GM12872 (cell line): ENCODE measurements at regions not wholly inside any gene's neighbourhood (a gene's known extent, or its start where the extent isn't known, plus 50 kb on each side); places are given as distances from the start of the nearest gene placed in this dataset.

Experiments
- CTCF ChIP-seq: IDR thresholded peaks from 3 replicates; pipeline ENCODE4 v1.5.1; 2011; ENCODE audit warnings: low read depth, mild to moderate bottlenecking, low read length, moderate library complexity; ENCODE audit not compliant: insufficient read depth

GRCh38 chr2:147037048-147037447, 807.8 kb upstream of the ACVR2A start:
- no peak for TF ChIP-seq CTCF

- TF ChIP-seq CTCF = no peak
Observed at GRCh38 chr2:147033044-147033443, 811.8 kb upstream of the ACVR2A start.

DNA sequence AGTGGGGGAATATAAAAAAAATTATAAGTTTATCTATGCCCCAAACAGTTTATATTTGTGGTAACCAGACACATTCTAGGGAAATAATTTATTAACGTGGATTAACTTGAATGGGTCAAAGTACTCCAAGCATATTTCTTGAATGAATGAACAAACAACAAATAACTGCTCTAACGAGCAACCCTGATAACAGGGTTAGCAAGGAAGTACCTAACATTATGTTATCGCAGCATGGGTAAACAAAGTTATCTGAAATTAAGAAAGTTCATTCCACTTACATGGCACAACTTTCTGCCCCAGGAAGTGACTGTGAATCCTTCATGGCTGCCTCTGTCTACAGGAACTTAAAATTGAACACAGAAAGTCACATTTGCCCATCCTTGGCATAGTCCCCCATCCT, 812.9 kb upstream of the ACVR2A start:
- no peak for TF ChIP-seq CTCF

GRCh38 chr2:147030966-147031720, 813.7 kb upstream of the ACVR2A start:
- no peak for TF ChIP-seq CTCF

- no peak for TF ChIP-seq CTCF
Observed at GRCh38 chr2:147027436-147027835, 817.4 kb upstream of the ACVR2A start.

DNA sequence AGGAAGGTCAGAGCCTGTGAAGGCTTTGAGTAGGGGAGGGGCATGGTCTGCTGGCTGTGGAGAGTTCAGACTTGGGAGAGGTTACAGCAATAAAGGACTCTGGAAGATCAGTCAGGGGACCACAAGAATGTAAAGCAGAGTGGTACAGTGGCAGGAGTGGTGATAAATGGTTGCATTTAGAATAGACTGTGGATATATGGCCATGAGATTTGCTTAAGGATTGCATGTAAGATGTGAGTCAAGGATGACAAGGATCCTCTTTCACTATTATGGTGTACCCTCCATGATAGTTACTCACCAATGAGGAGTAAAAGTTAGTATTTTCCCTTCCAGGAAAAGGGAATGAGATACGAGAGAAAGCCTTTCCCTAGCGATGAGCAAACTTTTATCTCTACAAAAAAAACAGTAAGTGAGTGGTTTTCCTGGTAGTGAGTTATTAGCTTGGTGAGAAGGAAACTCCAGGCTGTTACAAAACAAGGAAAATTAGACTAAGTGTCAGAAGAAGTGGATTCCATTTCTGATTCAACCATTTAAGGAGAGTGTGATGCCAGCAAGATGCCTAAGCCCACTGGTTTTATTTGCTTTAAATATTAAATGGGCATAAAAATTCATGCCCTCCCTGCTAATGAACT, 818.0 kb upstream of the ACVR2A start:
- TF ChIP-seq CTCF = no peak

- no peak for TF ChIP-seq CTCF
Observed at GRCh38 chr2:147025646-147026585, 818.9 kb upstream of the ACVR2A start.
